Naive thymus-derived CD4-positive, alpha-beta T cell (primary cell): ENCODE measurements at regions not wholly inside any gene's neighbourhood (a gene's known extent, or its start where the extent isn't known, plus 50 kb on each side); places are given as distances from the start of the nearest gene placed in this dataset.

Experiments
- ATAC-seq: fragments of 150-1000 bp; cut with Tn5 transposase; 2 replicates; pipeline ENCODE4 v1.10.0; 2021; ENCODE audit warnings: mild to moderate bottlenecking, moderate library complexity
- CTCF ChIA-PET: fragments of 350-600 bp; sonication (Branson Sonifier 250); formaldehyde crosslinking; loops from one replicate; lab custom pipeline; 2021; ENCODE audit warnings: antibody characterized with exemption; lab: Charles Lee
- POLR2A ChIA-PET: fragments of 350-600 bp; sonication (Branson Sonifier 250); formaldehyde crosslinking; loops from one replicate; lab custom pipeline; 2021; ENCODE audit warnings: antibody characterized with exemption, inconsistent platforms; lab: Charles Lee
- DNase-seq, 9 donors: peaks; one replicate each; pipeline versions ENCODE4 v3.0.0 to v3.0.0-alpha.2; 2020 to 2022; ENCODE audit warnings: mixed read lengths in 1 of 9
- H3K27ac ChIP-seq: one replicate; pipeline ENCODE4 v1.7.0; 2013; ENCODE audit warnings: mild to moderate bottlenecking, low read depth, low read length, moderate library complexity
- H3K27me3 ChIP-seq, 2 donors: one replicate each; pipeline ENCODE4 v1.7.0; 2013; ENCODE audit warnings: low read length in 2 of 2, mild to moderate bottlenecking in 2 of 2, moderate library complexity in 2 of 2; ENCODE audit not compliant: control insufficient read depth in 2 of 2, insufficient read depth in 2 of 2
- H3K36me3 ChIP-seq, 3 experiments: 1 replicate in 2 of 3; 2 replicates in 1 of 3; pipeline ENCODE4 v1.7.0; 2013; ENCODE audit warnings: low read length in 3 of 3, mild to moderate bottlenecking in 3 of 3, moderate library complexity in 1 of 3; ENCODE audit not compliant: insufficient read depth in 3 of 3, control insufficient read depth in 2 of 3
- H3K4me1 ChIP-seq, 2 donors: one replicate each; pipeline ENCODE4 v1.7.0; 2013; ENCODE audit warnings: low read length in 2 of 2, mild to moderate bottlenecking in 2 of 2, moderate library complexity in 1 of 2; ENCODE audit not compliant: control insufficient read depth in 2 of 2, insufficient read depth in 2 of 2
- H3K4me3 ChIP-seq: 2 replicates; pipeline ENCODE4 v1.7.0; 2013; ENCODE audit warnings: mild to moderate bottlenecking, low read length
- H3K9me3 ChIP-seq, 3 experiments: 1 replicate in 2 of 3; 2 replicates in 1 of 3; pipeline ENCODE4 v1.7.0; 2013; ENCODE audit warnings: low read length in 3 of 3; ENCODE audit not compliant: control insufficient read depth in 2 of 3
- H3K27ac Mint-ChIP-seq, 9 donors: one replicate each; pipeline ENCODE4 v1.8.0; 2020 to 2022; ENCODE audit warnings: mixed read lengths in 9 of 9, mild to moderate bottlenecking in 8 of 9, moderate library complexity in 5 of 9, inconsistent platforms in 2 of 9
- H3K27me3 Mint-ChIP-seq, 5 donors: one replicate each; pipeline ENCODE4 v1.8.0; 2021 to 2022; ENCODE audit warnings: mixed read lengths in 5 of 5, mild to moderate bottlenecking in 1 of 5
- H3K36me3 Mint-ChIP-seq, 5 donors: one replicate each; pipeline ENCODE4 v1.8.0; 2020 to 2022; ENCODE audit warnings: mixed read lengths in 5 of 5, mild to moderate bottlenecking in 3 of 5, inconsistent platforms in 1 of 5
- H3K4me1 Mint-ChIP-seq, 7 donors: one replicate each; pipeline ENCODE4 v1.8.0; 2020 to 2022; ENCODE audit warnings: mixed read lengths in 7 of 7, mild to moderate bottlenecking in 3 of 7, inconsistent platforms in 1 of 7
- H3K4me3 Mint-ChIP-seq, 10 donors: one replicate each; pipeline ENCODE4 v1.8.0; 2020 to 2022; ENCODE audit warnings: mild to moderate bottlenecking in 10 of 10, mixed read lengths in 10 of 10, moderate library complexity in 6 of 10, inconsistent platforms in 2 of 10
- H3K9me3 Mint-ChIP-seq, 11 donors: one replicate each; pipeline ENCODE4 v1.8.0; 2020 to 2022; ENCODE audit warnings: mixed read lengths in 11 of 11, mild to moderate bottlenecking in 4 of 11, inconsistent platforms in 1 of 11, moderate library complexity in 1 of 11
- intact Hi-C, 2 donors: fragments of 100-400 bp; cut with micrococcal nuclease; formaldehyde crosslinking; loops; one replicate each; pipeline ENCODE4 v1.15.1; 2023

- no peaks in the 10 kb centered on the region for H3K4me1 Mint-ChIP-seq
- no peaks in the 10 kb centered on the region for H3K9me3 ChIP-seq
- H3K36me3 Mint-ChIP-seq = no peaks in the 10 kb centered on the region
- no peak overlapping the region for H3K27ac Mint-ChIP-seq
- ChIA-PET POLR2A (no interaction called here), CTCF (no interaction called here)
- no peak overlapping the region for H3K4me3 ChIP-seq
- no peak for DNase-seq
- H3K4me3 Mint-ChIP-seq = no peak overlapping the region
- intact Hi-C loops = no loop called here
- no peak overlapping the region for H3K27ac ChIP-seq
- H3K27me3 Mint-ChIP-seq = no peaks in the 10 kb centered on the region
- H3K36me3 ChIP-seq = no peaks in the 10 kb centered on the region
- ATAC-seq = no peak
- peaks cover 0 to 26% (median 5%) of the 10 kb centered on the region in 11 donors for H3K9me3 Mint-ChIP-seq
- no peaks in the 10 kb centered on the region for H3K27me3 ChIP-seq
- no peaks in the 10 kb centered on the region for H3K4me1 ChIP-seq
These were observed 797.6 kb upstream of the MBL2 start for GRCh38 chr10:53570221-53570620.

- POLR2A ChIA-PET = no interaction called here
- no peak overlapping the region for H3K27ac ChIP-seq
These were observed 796.9 kb upstream of the MBL2 start for GRCh38 chr10:53569455-53569854.

GRCh38 chr10:53548664-53549063 lies 776.1 kb upstream of the MBL2 start:
- Histone ChIP-seq H3K4me3 (no peak overlapping the region), H3K9me3 (no peaks in the 10 kb centered on the region), H3K4me1 (no peaks in the 10 kb centered on the region), H3K27ac (no peak overlapping the region), H3K36me3 (no peaks in the 10 kb centered on the region), H3K27me3 (no peaks in the 10 kb centered on the region)
- intact Hi-C loops = no loop called here
- no peak for DNase-seq
- H3K27ac Mint-ChIP-seq = no peak overlapping the region
- H3K9me3 Mint-ChIP-seq = peaks cover 0 to 21% (median 4%) of the 10 kb centered on the region in 11 donors
- H3K36me3 Mint-ChIP-seq = no peaks in the 10 kb centered on the region
- ATAC-seq = no peak
- CTCF ChIA-PET = no interaction called here
- no peaks in the 10 kb centered on the region for H3K27me3 Mint-ChIP-seq
- no peaks in the 10 kb centered on the region for H3K4me1 Mint-ChIP-seq
- H3K4me3 Mint-ChIP-seq = no peak overlapping the region
- POLR2A ChIA-PET = no interaction called here

More at GRCh38 chr10:53569455-53569854, 796.9 kb upstream of the MBL2 start:
- no peaks in the 10 kb centered on the region for H3K36me3 Mint-ChIP-seq
- CTCF ChIA-PET = no interaction called here
- H3K4me1 Mint-ChIP-seq = no peaks in the 10 kb centered on the region
- no peak overlapping the region for H3K4me3 Mint-ChIP-seq
- Histone ChIP-seq H3K4me3 (no peak overlapping the region), H3K36me3 (no peaks in the 10 kb centered on the region), H3K4me1 (no peaks in the 10 kb centered on the region), H3K27me3 (no peaks in the 10 kb centered on the region), H3K9me3 (no peaks in the 10 kb centered on the region)
- no peak for ATAC-seq
- intact Hi-C loops = no loop called here
- peaks cover 0 to 25% (median 5%) of the 10 kb centered on the region in 11 donors for H3K9me3 Mint-ChIP-seq
- no peak overlapping the region for H3K27ac Mint-ChIP-seq
- H3K27me3 Mint-ChIP-seq = no peaks in the 10 kb centered on the region
- DNase-seq = no peak

- no peak for ATAC-seq
- POLR2A ChIA-PET = no interaction called here
- no peaks in the 10 kb centered on the region for H3K9me3 ChIP-seq
These were observed 774.8 kb upstream of the MBL2 start for GRCh38 chr10:53547364-53547763.

GRCh38 chr10:53543410-53543809 lies 770.8 kb upstream of the MBL2 start:
- Histone ChIP-seq H3K36me3 (no peaks in the 10 kb centered on the region), H3K4me1 (no peaks in the 10 kb centered on the region), H3K27ac (no peak overlapping the region), H3K9me3 (no peaks in the 10 kb centered on the region), H3K27me3 (no peaks in the 10 kb centered on the region), H3K4me3 (no peak overlapping the region)
- H3K27me3 Mint-ChIP-seq = no peaks in the 10 kb centered on the region
- H3K27ac Mint-ChIP-seq = no peak overlapping the region
- no peak for ATAC-seq
- ChIA-PET POLR2A (no interaction called here), CTCF (no interaction called here)
- H3K9me3 Mint-ChIP-seq = peaks cover 0 to 21% (median 4%) of the 10 kb centered on the region in 11 donors
- H3K36me3 Mint-ChIP-seq = no peaks in the 10 kb centered on the region
- no peaks in the 10 kb centered on the region for H3K4me1 Mint-ChIP-seq
- intact Hi-C loops = no loop called here
- H3K4me3 Mint-ChIP-seq = no peak overlapping the region
- DNase-seq = no peak

More at GRCh38 chr10:53547364-53547763, 774.8 kb upstream of the MBL2 start:
- H3K4me3 ChIP-seq = no peak overlapping the region
- H3K4me1 ChIP-seq = no peaks in the 10 kb centered on the region
- no peaks in the 10 kb centered on the region for H3K4me1 Mint-ChIP-seq
- no peak overlapping the region for H3K27ac ChIP-seq
- no peak overlapping the region for H3K27ac Mint-ChIP-seq
- H3K36me3 Mint-ChIP-seq = no peaks in the 10 kb centered on the region
- no peak overlapping the region for H3K4me3 Mint-ChIP-seq
- DNase-seq = no peak
- H3K36me3 ChIP-seq = no peaks in the 10 kb centered on the region
- no peaks in the 10 kb centered on the region for H3K27me3 Mint-ChIP-seq
- H3K27me3 ChIP-seq = no peaks in the 10 kb centered on the region
- peaks cover 0 to 24% (median 4%) of the 10 kb centered on the region in 11 donors for H3K9me3 Mint-ChIP-seq
- intact Hi-C loops = no loop called here
- CTCF ChIA-PET = no interaction called here

GRCh38 chr10:53537508-53537907 lies 764.9 kb upstream of the MBL2 start:
- Mint-ChIP-seq H3K4me1 (no peaks in the 10 kb centered on the region), H3K36me3 (no peaks in the 10 kb centered on the region), H3K27me3 (no peaks in the 10 kb centered on the region), H3K4me3 (no peak overlapping the region), H3K27ac (no peak overlapping the region), H3K9me3 (peaks cover 0 to 13% (median 2%) of the 10 kb centered on the region in 11 donors)
- intact Hi-C loops = no loop called here
- CTCF ChIA-PET = no interaction called here
- Histone ChIP-seq H3K4me3 (no peak overlapping the region), H3K9me3 (no peaks in the 10 kb centered on the region), H3K4me1 (no peaks in the 10 kb centered on the region), H3K27ac (no peak overlapping the region), H3K36me3 (no peaks in the 10 kb centered on the region), H3K27me3 (no peaks in the 10 kb centered on the region)
- no peak for DNase-seq
- POLR2A ChIA-PET = no interaction called here
- ATAC-seq = no peak

GRCh38 chr10:53536322-53536721 lies 763.7 kb upstream of the MBL2 start:
- no peak overlapping the region for H3K27ac ChIP-seq
- POLR2A ChIA-PET = no interaction called here

More at GRCh38 chr10:53536322-53536721, 763.7 kb upstream of the MBL2 start:
- H3K9me3 ChIP-seq = no peaks in the 10 kb centered on the region
- H3K4me3 ChIP-seq = no peak overlapping the region
- DNase-seq (no peak), ATAC-seq (no peak)
- Mint-ChIP-seq H3K4me1 (no peaks in the 10 kb centered on the region), H3K36me3 (no peaks in the 10 kb centered on the region), H3K27ac (no peak overlapping the region), H3K4me3 (no peak overlapping the region), H3K27me3 (no peaks in the 10 kb centered on the region), H3K9me3 (peaks cover 0 to 13% (median 2%) of the 10 kb centered on the region in 11 donors)
- no peaks in the 10 kb centered on the region for H3K27me3 ChIP-seq
- intact Hi-C loops = no loop called here
- no peaks in the 10 kb centered on the region for H3K36me3 ChIP-seq
- no peaks in the 10 kb centered on the region for H3K4me1 ChIP-seq
- CTCF ChIA-PET = no interaction called here
